ENCODE measurements at regions not wholly inside any gene's neighbourhood (a gene's known extent, or its start where the extent isn't known, plus 50 kb on each side); places are given as distances from the start of the nearest gene placed in this dataset.

- Mint-ChIP-seq H3K9me3 (peaks cover 6 to 16% (median 15%) of the 10 kb centered on the region in 3 donors), H3K4me1 (no peaks in the 10 kb centered on the region), H3K4me3 (no peak overlapping the region), H3K36me3 (peaks cover 5% of the 10 kb centered on the region), H3K27ac (no peak overlapping the region), H3K27me3 (peaks cover 14 to 28% of the 10 kb centered on the region in 2 donors)
- Histone ChIP-seq H3K4me1 (ENCODE audit: control insufficient read depth in 1 of 2, extremely low read depth in 1 of 2, insufficient read depth in 2 of 2, low read length in 2 of 2) (no peaks in the 10 kb centered on the region), H3K27ac (ENCODE audit: low read length) (no peak overlapping the region), H3K36me3 (ENCODE audit: control insufficient read depth in 2 of 2, extremely low read depth in 1 of 2, insufficient read depth in 1 of 2, low read length in 1 of 2) (no peaks in the 10 kb centered on the region), H3K27me3 (replicated peaks in 1 of 2; ENCODE audit: control insufficient read depth in 2 of 2, extremely low read depth in 1 of 2, insufficient read depth in 2 of 2, low read length in 1 of 2) (peaks cover 0 to 27% of the 10 kb centered on the region in 2 experiments), H3K9me3 (peaks cover 2% of the 10 kb centered on the region), H3K4me3 (ENCODE audit: control insufficient read depth in 1 of 2, extremely low read depth in 1 of 2, low read length in 1 of 2) (no peak overlapping the region)
- ATAC-seq (replicated peaks in 1 of 4) (no peak), DNase-seq (no peak)
- 87% methylated on average over 18 of the region's 18 CpGs for WGBS (ENCODE audit: insufficient coverage)
- ChIA-PET CTCF (no interaction called here), POLR2A (no interaction called here)
These were observed 248.4 kb upstream of the RTL1 start for GRCh38 chr14:101151927-101152305.

DNA sequence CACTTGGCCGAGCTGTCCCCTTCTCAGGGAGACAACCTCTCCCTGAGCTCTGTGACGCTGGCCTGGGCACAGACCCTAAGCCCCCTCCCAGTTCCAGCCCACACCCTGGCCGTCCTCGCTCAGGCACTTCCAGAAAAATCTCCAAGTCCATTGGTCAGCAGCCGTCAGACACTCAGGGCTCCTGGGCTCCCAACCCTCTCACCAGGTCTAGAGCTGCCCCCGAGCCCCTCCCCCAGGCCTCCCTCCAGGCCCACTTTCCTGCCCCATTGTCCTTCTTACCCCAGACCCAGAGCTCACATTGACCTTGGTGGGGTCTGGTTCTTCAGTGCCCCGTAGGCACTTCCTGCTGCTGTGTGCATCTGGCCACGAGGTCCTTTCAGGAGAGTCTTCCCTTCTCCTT, 249.3 kb upstream of the RTL1 start:
- CTCF ChIA-PET, result no interaction called here
- peaks cover 5 to 7% (median 6%) of the 10 kb centered on the region in 3 donors for H3K9me3 Mint-ChIP-seq
- 78% methylated on average over 6 of the region's 8 CpGs for WGBS (ENCODE audit: insufficient coverage)
- peaks cover 3% of the 10 kb centered on the region for H3K36me3 Mint-ChIP-seq
- POLR2A ChIA-PET, result no interaction called here
- no peaks in the 10 kb centered on the region for H3K4me1 Mint-ChIP-seq
- H3K27me3 Mint-ChIP-seq, result peaks cover 18 to 33% of the 10 kb centered on the region in 2 donors
- Histone ChIP-seq H3K9me3 (no peaks in the 10 kb centered on the region), H3K36me3 (ENCODE audit: control insufficient read depth in 2 of 2, extremely low read depth in 1 of 2, insufficient read depth in 1 of 2, low read length in 1 of 2) (no peaks in the 10 kb centered on the region), H3K27me3 (replicated peaks in 1 of 2; ENCODE audit: control insufficient read depth in 2 of 2, extremely low read depth in 1 of 2, insufficient read depth in 2 of 2, low read length in 1 of 2) (peaks cover 0 to 27% of the 10 kb centered on the region in 2 experiments), H3K4me3 (ENCODE audit: control insufficient read depth in 1 of 2, extremely low read depth in 1 of 2, low read length in 1 of 2) (no peak overlapping the region), H3K4me1 (ENCODE audit: control insufficient read depth in 1 of 2, extremely low read depth in 1 of 2, insufficient read depth in 2 of 2, low read length in 2 of 2) (no peaks in the 10 kb centered on the region), H3K27ac (ENCODE audit: low read length) (no peak overlapping the region)
- no peak for ATAC-seq (replicated peaks in 1 of 4)
- no peak for DNase-seq
- H3K4me3 Mint-ChIP-seq, result no peak overlapping the region
- no peak overlapping the region for H3K27ac Mint-ChIP-seq

- ChIA-PET POLR2A (no interaction called here), CTCF (no interaction called here)
- 43% methylated on average over 1 of the region's 2 CpGs for WGBS (ENCODE audit: insufficient coverage)
- Mint-ChIP-seq H3K27ac (no peak overlapping the region), H3K4me3 (no peak overlapping the region), H3K9me3 (no peaks in the 10 kb centered on the region), H3K4me1 (no peaks in the 10 kb centered on the region), H3K27me3 (peaks cover 20 to 33% of the 10 kb centered on the region in 2 donors), H3K36me3 (no peaks in the 10 kb centered on the region)
- H3K9me3 ChIP-seq, result no peaks in the 10 kb centered on the region
- no peak overlapping the region for H3K27ac ChIP-seq (ENCODE audit: low read length)
- H3K36me3 ChIP-seq (ENCODE audit: control insufficient read depth in 2 of 2, extremely low read depth in 1 of 2, insufficient read depth in 1 of 2, low read length in 1 of 2), result no peaks in the 10 kb centered on the region
- H3K4me3 ChIP-seq (ENCODE audit: control insufficient read depth in 1 of 2, extremely low read depth in 1 of 2, low read length in 1 of 2), result no peak overlapping the region
- DNase-seq (no peak), ATAC-seq (replicated peaks in 1 of 4) (no peak)
- H3K27me3 ChIP-seq (replicated peaks in 1 of 2; ENCODE audit: control insufficient read depth in 2 of 2, extremely low read depth in 1 of 2, insufficient read depth in 2 of 2, low read length in 1 of 2), result peaks cover 0 to 27% of the 10 kb centered on the region in 2 experiments
- H3K4me1 ChIP-seq (ENCODE audit: control insufficient read depth in 1 of 2, extremely low read depth in 1 of 2, insufficient read depth in 2 of 2, low read length in 2 of 2), result no peaks in the 10 kb centered on the region
These were observed 250.2 kb upstream of the RTL1 start for GRCh38 chr14:101153691-101154090.

DNA sequence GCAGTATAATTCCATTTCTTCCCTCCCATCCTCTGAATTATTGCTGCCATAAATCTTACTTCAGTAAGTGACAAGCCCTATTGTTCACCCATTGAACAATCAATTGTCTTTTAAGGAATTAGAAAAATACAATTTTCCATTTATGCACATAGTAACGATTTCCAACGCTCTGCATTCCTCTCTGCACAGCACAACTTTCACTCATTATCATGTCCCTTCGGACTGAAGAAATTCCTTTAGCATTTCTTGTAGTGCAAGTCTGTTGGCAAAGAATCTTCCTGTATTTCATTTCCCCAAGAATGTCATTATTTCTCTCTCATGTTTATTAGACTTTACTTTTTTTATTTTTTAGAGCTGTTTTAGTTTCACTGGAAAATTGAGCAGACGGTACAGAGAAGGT, 252.1 kb upstream of the RTL1 start:
- H3K9me3 ChIP-seq, result no peaks in the 10 kb centered on the region
- H3K27me3 ChIP-seq (replicated peaks in 1 of 2; ENCODE audit: control insufficient read depth in 2 of 2, extremely low read depth in 1 of 2, insufficient read depth in 2 of 2, low read length in 1 of 2), result peaks cover 0 to 25% of the 10 kb centered on the region in 2 experiments
- no peak overlapping the region for H3K27ac ChIP-seq (ENCODE audit: low read length)
- DNase-seq, result no peak
- ChIA-PET POLR2A (no interaction called here), CTCF (no interaction called here)
- H3K4me1 ChIP-seq (ENCODE audit: control insufficient read depth in 1 of 2, extremely low read depth in 1 of 2, insufficient read depth in 2 of 2, low read length in 2 of 2), result no peaks in the 10 kb centered on the region
- no peaks in the 10 kb centered on the region for H3K4me1 Mint-ChIP-seq
- no CpG with 5 or more reads among the region's 4 CpGs for WGBS (ENCODE audit: insufficient coverage)
- no peak overlapping the region for H3K27ac Mint-ChIP-seq
- H3K27me3 Mint-ChIP-seq, result peaks cover 28 to 33% of the 10 kb centered on the region in 2 donors
- no peak for ATAC-seq (replicated peaks in 1 of 4)
- no peak overlapping the region for H3K4me3 Mint-ChIP-seq
- no peaks in the 10 kb centered on the region for H3K36me3 Mint-ChIP-seq
- no peak overlapping the region for H3K4me3 ChIP-seq (ENCODE audit: control insufficient read depth in 1 of 2, extremely low read depth in 1 of 2, low read length in 1 of 2)
- H3K9me3 Mint-ChIP-seq, result no peaks in the 10 kb centered on the region
- no peaks in the 10 kb centered on the region for H3K36me3 ChIP-seq (ENCODE audit: control insufficient read depth in 2 of 2, extremely low read depth in 1 of 2, insufficient read depth in 1 of 2, low read length in 1 of 2)

DNA sequence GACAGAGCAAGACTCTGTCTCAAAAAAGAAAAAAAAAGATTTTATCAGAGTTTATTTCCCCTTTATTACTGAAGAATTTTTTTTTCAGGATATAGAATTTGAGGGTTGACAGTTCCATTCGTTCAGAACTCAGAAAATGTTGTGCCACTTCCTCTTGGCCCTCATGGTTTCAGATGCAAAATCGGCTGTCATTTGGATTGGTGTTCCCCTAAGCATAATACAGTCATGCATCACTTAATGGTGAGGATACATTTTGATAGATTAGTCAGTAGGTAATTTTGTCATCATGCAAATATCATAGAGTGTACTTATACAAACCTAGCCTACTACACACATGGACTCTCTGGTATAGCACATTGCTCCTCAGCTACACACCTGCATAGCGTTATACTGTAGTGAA, 263.9 kb upstream of the RTL1 start:
- no peaks in the 10 kb centered on the region for H3K36me3 ChIP-seq (ENCODE audit: control insufficient read depth in 2 of 2, extremely low read depth in 1 of 2, insufficient read depth in 1 of 2, low read length in 1 of 2)
- CTCF ChIA-PET, result no interaction called here
- no peak overlapping the region for H3K4me3 Mint-ChIP-seq
- ATAC-seq (replicated peaks in 1 of 4) (no peak), DNase-seq (no peak)
- WGBS (ENCODE audit: insufficient coverage), result no CpG with 5 or more reads among the region's 3 CpGs
- peaks cover 2% of the 10 kb centered on the region for H3K9me3 ChIP-seq
- H3K27me3 ChIP-seq (replicated peaks in 1 of 2; ENCODE audit: control insufficient read depth in 2 of 2, extremely low read depth in 1 of 2, insufficient read depth in 2 of 2, low read length in 1 of 2), result peaks cover 0 to 9% of the 10 kb centered on the region in 2 experiments
- POLR2A ChIA-PET, result no interaction called here
- peaks cover 13 to 17% of the 10 kb centered on the region in 2 donors for H3K27me3 Mint-ChIP-seq
- H3K27ac ChIP-seq (ENCODE audit: low read length), result no peak overlapping the region
- peaks cover 3% of the 10 kb centered on the region for H3K36me3 Mint-ChIP-seq
- H3K27ac Mint-ChIP-seq, result no peak overlapping the region
- H3K9me3 Mint-ChIP-seq, result peaks cover 16 to 31% (median 20%) of the 10 kb centered on the region in 3 donors
- no peak overlapping the region for H3K4me3 ChIP-seq (ENCODE audit: control insufficient read depth in 1 of 2, extremely low read depth in 1 of 2, low read length in 1 of 2)
- no peaks in the 10 kb centered on the region for H3K4me1 ChIP-seq (ENCODE audit: control insufficient read depth in 1 of 2, extremely low read depth in 1 of 2, insufficient read depth in 2 of 2, low read length in 2 of 2)
- no peaks in the 10 kb centered on the region for H3K4me1 Mint-ChIP-seq

GRCh38 chr14:101169267-101169666, 265.7 kb upstream of the RTL1 start:
- Mint-ChIP-seq H3K27me3 (peaks cover 20 to 21% of the 10 kb centered on the region in 2 donors), H3K27ac (no peak overlapping the region), H3K4me1 (no peaks in the 10 kb centered on the region), H3K4me3 (no peak overlapping the region), H3K9me3 (peaks cover 20 to 31% (median 20%) of the 10 kb centered on the region in 3 donors), H3K36me3 (peaks cover 3% of the 10 kb centered on the region)
- H3K9me3 ChIP-seq, result peaks cover 2% of the 10 kb centered on the region
- ChIA-PET CTCF (no interaction called here), POLR2A (no interaction called here)
- no peaks in the 10 kb centered on the region for H3K4me1 ChIP-seq (ENCODE audit: control insufficient read depth in 1 of 2, extremely low read depth in 1 of 2, insufficient read depth in 2 of 2, low read length in 2 of 2)
- no peaks in the 10 kb centered on the region for H3K36me3 ChIP-seq (ENCODE audit: control insufficient read depth in 2 of 2, extremely low read depth in 1 of 2, insufficient read depth in 1 of 2, low read length in 1 of 2)
- 83% methylated on average over 6 of the region's 8 CpGs for WGBS (ENCODE audit: insufficient coverage)
- no peak overlapping the region for H3K4me3 ChIP-seq (ENCODE audit: control insufficient read depth in 1 of 2, extremely low read depth in 1 of 2, low read length in 1 of 2)
- H3K27me3 ChIP-seq (replicated peaks in 1 of 2; ENCODE audit: control insufficient read depth in 2 of 2, extremely low read depth in 1 of 2, insufficient read depth in 2 of 2, low read length in 1 of 2), result peaks cover 0 to 16% of the 10 kb centered on the region in 2 experiments
- DNase-seq (no peak), ATAC-seq (replicated peaks in 1 of 4) (no peak)
- H3K27ac ChIP-seq (ENCODE audit: low read length), result no peak overlapping the region

DNA sequence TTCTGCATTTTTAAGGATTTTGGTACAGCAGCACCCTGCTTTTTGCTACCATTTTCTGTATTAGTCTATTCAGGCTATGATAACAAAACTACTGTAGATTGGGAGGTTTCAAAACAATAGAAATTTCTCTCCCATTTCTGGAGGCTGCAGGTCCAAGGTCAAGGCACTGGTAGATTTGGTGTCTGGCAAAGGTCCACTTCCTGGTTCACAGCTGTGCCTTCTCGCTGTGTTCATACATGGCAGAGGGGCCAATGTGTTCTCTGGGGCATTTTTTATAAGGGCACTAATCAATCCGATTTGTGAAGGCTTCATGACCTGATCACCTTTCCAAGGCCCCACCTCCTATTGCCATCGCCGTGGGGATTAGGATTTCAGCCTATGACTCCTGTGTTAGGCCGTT, 268.1 kb upstream of the RTL1 start:
- no peak for DNase-seq
- Histone ChIP-seq H3K9me3 (peaks cover 2% of the 10 kb centered on the region), H3K27ac (ENCODE audit: low read length) (no peak overlapping the region), H3K27me3 (replicated peaks in 1 of 2; ENCODE audit: control insufficient read depth in 2 of 2, extremely low read depth in 1 of 2, insufficient read depth in 2 of 2, low read length in 1 of 2) (peaks cover 0 to 25% of the 10 kb centered on the region in 2 experiments), H3K4me1 (ENCODE audit: control insufficient read depth in 1 of 2, extremely low read depth in 1 of 2, insufficient read depth in 2 of 2, low read length in 2 of 2) (no peaks in the 10 kb centered on the region), H3K36me3 (ENCODE audit: control insufficient read depth in 2 of 2, extremely low read depth in 1 of 2, insufficient read depth in 1 of 2, low read length in 1 of 2) (no peaks in the 10 kb centered on the region), H3K4me3 (ENCODE audit: control insufficient read depth in 1 of 2, extremely low read depth in 1 of 2, low read length in 1 of 2) (no peak overlapping the region)
- ATAC-seq (replicated peaks in 1 of 4), result no peak
- no peak overlapping the region for H3K27ac Mint-ChIP-seq
- CTCF ChIA-PET, result no interaction called here
- H3K4me1 Mint-ChIP-seq, result no peaks in the 10 kb centered on the region
- no peak overlapping the region for H3K4me3 Mint-ChIP-seq
- WGBS (ENCODE audit: insufficient coverage), result 86% methylated on average over 1 of the region's 5 CpGs
- H3K36me3 Mint-ChIP-seq, result peaks cover 3% of the 10 kb centered on the region
- H3K27me3 Mint-ChIP-seq, result peaks cover 18 to 21% of the 10 kb centered on the region in 2 donors
- H3K9me3 Mint-ChIP-seq, result peaks cover 11 to 13% (median 12%) of the 10 kb centered on the region in 3 donors
- POLR2A ChIA-PET, result no interaction called here

Data from T-cell (primary cell).